HepG2 (cell line): ENCODE measurements at regions not wholly inside any gene's neighbourhood (a gene's known extent, or its start where the extent isn't known, plus 50 kb on each side); places are given as distances from the start of the nearest gene placed in this dataset.

Experiments used
- ATAC-seq: fragments of 200-7000 bp; cut with Tn5 transposase; 3 replicates; pipeline ENCODE4 v1.9.1; 2020; ENCODE audit warnings: mild to moderate bottlenecking, moderate library complexity
- BruUV-seq: library from RNA; stranded (reverse); fragments of 400-500 nt; replicated peaks from 2 replicates; lab custom pipeline; 2021; lab: Mats Ljungman, UMichigan
- CTCF ChIA-PET: fragments of 300-600 bp; formaldehyde crosslinking; extraction: SDS; loops from one replicate; lab custom pipeline; 2021; ENCODE audit warnings: low total read pairs, inconsistent platforms, low intra/inter-chr PET ratio; lab: Yijun Ruan, JAX
- POLR2A ChIA-PET: fragments of 350-600 bp; sonication (Branson Sonifier 250); formaldehyde crosslinking; loops from one replicate; lab custom pipeline; 2020; ENCODE audit warnings: antibody characterized with exemption, inconsistent platforms; lab: Yijun Ruan, JAX
- DNase-seq: peaks from one replicate; pipeline ENCODE4 v3.0.0-alpha.2; 2015; ENCODE audit warnings: low spot score
- FAIRE-seq: peaks from 3 replicates; lab custom pipeline; 2011; peaks lifted over from hg19 to GRCh38; lab: Jason Lieb, UNC
- H2AFZ ChIP-seq: one replicate; pipeline ENCODE4 v1.6.1; 2011; ENCODE audit warnings: low read length, inconsistent platforms
- H3K27ac ChIP-seq: fragments of 300-600 bp; 3 replicates; pipeline ENCODE4 v1.8.0; 2011; ENCODE audit warnings: mixed run types, mild to moderate bottlenecking, mixed read lengths, low read length, inconsistent platforms; ENCODE audit not compliant: insufficient read depth; ENCODE audit errors: extremely low read length
- H3K27me3 ChIP-seq, 2 experiments: fragments of 200-600 bp in 1 of 2; 2 replicates in 1 of 2; 3 replicates in 1 of 2; pipeline versions ENCODE4 v1.6.0 to v1.8.0; 2011; ENCODE audit warnings: low read length in 2 of 2, mild to moderate bottlenecking in 2 of 2, moderate library complexity in 2 of 2, inconsistent platforms in 1 of 2; ENCODE audit not compliant: insufficient read depth in 2 of 2, control insufficient read depth in 1 of 2
- H3K36me3 ChIP-seq, 2 experiments: fragments of 200-600 bp in 1 of 2; replicated peaks in 1 of 2; 2 replicates in 1 of 2; 3 replicates in 1 of 2; pipeline versions ENCODE4 v1.5.1 to v1.8.0; 2011; ENCODE audit warnings: low read length in 2 of 2, inconsistent platforms in 1 of 2; ENCODE audit not compliant: insufficient read depth in 2 of 2, control insufficient read depth in 1 of 2
- H3K4me1 ChIP-seq: 2 replicates; pipeline ENCODE4 v1.5.1; 2012; ENCODE audit warnings: low read length, inconsistent platforms; ENCODE audit not compliant: insufficient read depth
- H3K4me2 ChIP-seq: 2 replicates; pipeline ENCODE4 v1.6.0; 2011; ENCODE audit warnings: low read depth, low read length, inconsistent platforms
- H3K4me3 ChIP-seq, 3 experiments: fragments of 200-600 bp in 1 of 3; sonication (generic), shearing (Covaris generic) in 1 of 3; replicated peaks in 1 of 3; 2 replicates each; pipeline ENCODE4 v1.5.1; 2011 to 2016; ENCODE audit warnings: low read length in 3 of 3, inconsistent platforms in 2 of 3, low read depth in 2 of 3, mild to moderate bottlenecking in 2 of 3, control low read depth in 1 of 3, mixed read lengths in 1 of 3; ENCODE audit not compliant: insufficient read depth in 1 of 3
- H3K79me2 ChIP-seq: one replicate; pipeline ENCODE4 v1.6.1; 2011; ENCODE audit warnings: low read length, inconsistent platforms; ENCODE audit not compliant: insufficient read depth
- H3K9ac ChIP-seq: 2 replicates; pipeline ENCODE4 v1.6.0; 2011; ENCODE audit warnings: mild to moderate bottlenecking, low read depth, low read length, inconsistent platforms; ENCODE audit not compliant: insufficient read depth
- H3K9me3 ChIP-seq: 2 replicates; pipeline ENCODE4 v1.5.1; 2012; ENCODE audit warnings: mild to moderate bottlenecking, low read length
- H4K20me1 ChIP-seq: 2 replicates; pipeline ENCODE4 v1.6.0; 2011; ENCODE audit warnings: inconsistent platforms, mild to moderate bottlenecking, low read length, moderate library complexity; ENCODE audit not compliant: insufficient read depth
- ATM ChIP-seq: fragments of 450-650 bp; IDR thresholded peaks from 2 replicates; pipeline ENCODE4 v1.7.1; 2017; ENCODE audit warnings: mild to moderate bottlenecking, borderline replicate concordance
- CENPX ChIP-seq: sonication (generic); formaldehyde crosslinking; IDR thresholded peaks from 2 replicates; pipeline ENCODE4 v1.9.0; 2021; ENCODE audit warnings: mild to moderate bottlenecking, missing genetic modification reagents, moderate library complexity
- HDAC1 ChIP-seq: sonication (generic); formaldehyde crosslinking; IDR thresholded peaks from 2 replicates; pipeline ENCODE4 v1.5.1; 2020; ENCODE audit warnings: mild to moderate bottlenecking, missing genetic modification reagents
- SP5 ChIP-seq: IDR thresholded peaks from 2 replicates; pipeline ENCODE4 v1.6.1; 2016; ENCODE audit warnings: low read depth, borderline replicate concordance
- ZBTB40 ChIP-seq, 2 experiments: fragments of 450-650 bp in 1 of 2; sonication (generic) in 1 of 2; formaldehyde crosslinking in 1 of 2; IDR thresholded peaks; 2 replicates each; pipeline versions ENCODE4 v1.6.1 to v1.8.0; 2016 to 2022; ENCODE audit warnings: antibody characterized with exemption in 1 of 2, mild to moderate bottlenecking in 1 of 2, missing genetic modification reagents in 1 of 2
- ZNF3 ChIP-seq: IDR thresholded peaks from 2 replicates; pipeline ENCODE4 v1.7.0; 2017; ENCODE audit warnings: inconsistent platforms
- WGBS: methylation state at CpG from one replicate; pipeline ENCODE4 v1.1.6; 2017; ENCODE audit warnings: low lambda C conversion rate; 5-methylcytosine and 5-hydroxymethylcytosine counted together
- in situ Hi-C: cut with HindIII; loops from 2 replicates; pipeline ENCODE4 v1.10.0; 2017; ENCODE audit warnings: low pct_unique_long_range_greater_than_20kb; ENCODE audit not compliant: extremely low pct_ligation_motif_present
- intact Hi-C: fragments of 100-400 bp; cut with micrococcal nuclease; formaldehyde crosslinking; loops from one replicate; pipeline ENCODE4 v1.10.0; 2022; ENCODE audit not compliant: unreplicated experiment
- TF ChIP-seq, protein P1 (sequence below): sonication (generic); formaldehyde crosslinking; IDR thresholded peaks from 2 replicates; pipeline ENCODE4 v1.5.1; 2020; ENCODE audit warnings: missing genetic modification reagents, mild to moderate bottlenecking, borderline replicate concordance

- no peak overlapping the region for H3K4me2 ChIP-seq
- intact Hi-C loops (no loop called here), in situ Hi-C loops (no loop called here)
- ATAC-seq (no peak), DNase-seq (no peak), FAIRE-seq (no peak)
- peaks cover 4% of the 10 kb centered on the region for H3K9me3 ChIP-seq
- no peak overlapping the region for H3K27ac ChIP-seq
- H2AFZ ChIP-seq = no peak overlapping the region
- ChIA-PET CTCF (no interaction called here), POLR2A (no interaction called here)
- H3K4me1 ChIP-seq = no peaks in the 10 kb centered on the region
- BruUV-seq = no TSS peak
- H3K36me3 ChIP-seq = no peaks in the 10 kb centered on the region
- H3K79me2 ChIP-seq = no peaks in the 10 kb centered on the region
- WGBS = 0% methylated on average over 3 of the region's 3 CpGs
- no peak overlapping the region for H3K4me3 ChIP-seq
- H3K27me3 ChIP-seq = no peaks in the 10 kb centered on the region
- no peaks in the 10 kb centered on the region for H4K20me1 ChIP-seq
- H3K9ac ChIP-seq = no peak overlapping the region
- no peak for TF ChIP-seq CENPX (CRISPR knock-in tag)
- TF ChIP-seq ATM = no peak
- TF ChIP-seq ZNF3 (CRISPR knock-in tag) = no peak
- TF ChIP-seq ZBTB40 (IDR thresholded peaks at IDR 0.05) = no peak
- TF ChIP-seq ZBTB40 (CRISPR knock-in tag; IDR thresholded peaks at IDR 0.05) = no peak
- TF ChIP-seq, protein P1, sequence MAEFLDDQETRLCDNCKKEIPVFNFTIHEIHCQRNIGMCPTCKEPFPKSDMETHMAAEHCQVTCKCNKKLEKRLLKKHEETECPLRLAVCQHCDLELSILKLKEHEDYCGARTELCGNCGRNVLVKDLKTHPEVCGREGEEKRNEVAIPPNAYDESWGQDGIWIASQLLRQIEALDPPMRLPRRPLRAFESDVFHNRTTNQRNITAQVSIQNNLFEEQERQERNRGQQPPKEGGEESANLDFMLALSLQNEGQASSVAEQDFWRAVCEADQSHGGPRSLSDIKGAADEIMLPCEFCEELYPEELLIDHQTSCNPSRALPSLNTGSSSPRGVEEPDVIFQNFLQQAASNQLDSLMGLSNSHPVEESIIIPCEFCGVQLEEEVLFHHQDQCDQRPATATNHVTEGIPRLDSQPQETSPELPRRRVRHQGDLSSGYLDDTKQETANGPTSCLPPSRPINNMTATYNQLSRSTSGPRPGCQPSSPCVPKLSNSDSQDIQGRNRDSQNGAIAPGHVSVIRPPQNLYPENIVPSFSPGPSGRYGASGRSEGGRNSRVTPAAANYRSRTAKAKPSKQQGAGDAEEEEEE = no peak
- TF ChIP-seq HDAC1 (CRISPR knock-in tag) = no peak
- TF ChIP-seq SP5 (CRISPR knock-in tag) = no peak
Observed at GRCh38 chr15:98051734-98052133, 91.2 kb downstream of the ARRDC4 start.
